Gastrocnemius medialis (tissue), 4 donors: ENCODE measurements at regions not wholly inside any gene's neighbourhood (a gene's known extent, or its start where the extent isn't known, plus 50 kb on each side); places are given as distances from the start of the nearest gene placed in this dataset.

Experiments used
- POLR2A ChIP-seq, 2 donors: fragments of 450-650 bp; IDR thresholded peaks; one replicate each; pipeline ENCODE4 v1.6.1; 2017; ENCODE audit warnings: antibody characterized with exemption in 2 of 2, mild to moderate bottlenecking in 2 of 2, moderate library complexity in 2 of 2
- TF ChIP-seq, protein P1 (sequence below), 5 experiments: fragments of 450-650 bp in 3 of 5; fragments of 200-600 bp in 2 of 5; sonication (generic) in 2 of 5; IDR thresholded peaks in 4 of 5; conservative IDR thresholded peaks in 1 of 5; 1 replicate in 4 of 5; 2 replicates in 1 of 5; pipeline ENCODE4 v1.5.1; 2016 to 2019; ENCODE audit warnings: antibody characterized with exemption in 5 of 5, mild to moderate bottlenecking in 3 of 5, moderate library complexity in 3 of 5

GRCh38 chr18:62629031-62629430 lies 86.3 kb upstream of the PHLPP1 start:
- TF ChIP-seq, protein P1, sequence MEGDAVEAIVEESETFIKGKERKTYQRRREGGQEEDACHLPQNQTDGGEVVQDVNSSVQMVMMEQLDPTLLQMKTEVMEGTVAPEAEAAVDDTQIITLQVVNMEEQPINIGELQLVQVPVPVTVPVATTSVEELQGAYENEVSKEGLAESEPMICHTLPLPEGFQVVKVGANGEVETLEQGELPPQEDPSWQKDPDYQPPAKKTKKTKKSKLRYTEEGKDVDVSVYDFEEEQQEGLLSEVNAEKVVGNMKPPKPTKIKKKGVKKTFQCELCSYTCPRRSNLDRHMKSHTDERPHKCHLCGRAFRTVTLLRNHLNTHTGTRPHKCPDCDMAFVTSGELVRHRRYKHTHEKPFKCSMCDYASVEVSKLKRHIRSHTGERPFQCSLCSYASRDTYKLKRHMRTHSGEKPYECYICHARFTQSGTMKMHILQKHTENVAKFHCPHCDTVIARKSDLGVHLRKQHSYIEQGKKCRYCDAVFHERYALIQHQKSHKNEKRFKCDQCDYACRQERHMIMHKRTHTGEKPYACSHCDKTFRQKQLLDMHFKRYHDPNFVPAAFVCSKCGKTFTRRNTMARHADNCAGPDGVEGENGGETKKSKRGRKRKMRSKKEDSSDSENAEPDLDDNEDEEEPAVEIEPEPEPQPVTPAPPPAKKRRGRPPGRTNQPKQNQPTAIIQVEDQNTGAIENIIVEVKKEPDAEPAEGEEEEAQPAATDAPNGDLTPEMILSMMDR (IDR thresholded peaks at IDR 0.05 in 4 of 5, conservative IDR thresholded peaks at IDR 0.05 in 1 of 5), result no peak
- no peak for TF ChIP-seq POLR2A (IDR thresholded peaks at IDR 0.05)
